Liver (tissue), 3 donors: ENCODE measurements at regions not wholly inside any gene's neighbourhood (a gene's known extent, or its start where the extent isn't known, plus 50 kb on each side); places are given as distances from the start of the nearest gene placed in this dataset.

Experiments used
- ATF3 ChIP-seq: IDR thresholded peaks from 2 replicates; pipeline ENCODE4 v1.6.1; 2016; ENCODE audit warnings: antibody characterized with exemption
- EGR1 ChIP-seq, 2 donors: IDR thresholded peaks; 2 replicates each; pipeline ENCODE4 v1.6.1; 2016 to 2018; ENCODE audit warnings: antibody characterized with exemption in 2 of 2, low read depth in 2 of 2
- GABPA ChIP-seq, 2 donors: IDR thresholded peaks in 1 of 2; conservative IDR thresholded peaks in 1 of 2; 2 replicates each; pipeline ENCODE4 v1.6.1; 2016; ENCODE audit warnings: antibody characterized with exemption in 2 of 2, mild to moderate bottlenecking in 1 of 2, moderate library complexity in 1 of 2
- HNF4G ChIP-seq: IDR thresholded peaks from 2 replicates; pipeline ENCODE4 v1.6.1; 2016; ENCODE audit warnings: antibody characterized with exemption
- JUND ChIP-seq, 2 donors: IDR thresholded peaks; 2 replicates each; pipeline ENCODE4 v1.6.1; 2016; ENCODE audit warnings: antibody characterized with exemption in 2 of 2
- RAD21 ChIP-seq, 2 donors: IDR thresholded peaks; 2 replicates each; pipeline ENCODE4 v1.6.1; 2016; ENCODE audit warnings: antibody characterized with exemption in 2 of 2, mild to moderate bottlenecking in 2 of 2
- RXRA ChIP-seq, 2 donors: IDR thresholded peaks; 2 replicates each; pipeline ENCODE4 v1.6.1; 2017 to 2018; ENCODE audit warnings: antibody characterized with exemption in 2 of 2, mild to moderate bottlenecking in 1 of 2
- TAF1 ChIP-seq: conservative IDR thresholded peaks from 2 replicates; pipeline ENCODE4 v1.6.1; 2016; ENCODE audit warnings: antibody characterized with exemption, mild to moderate bottlenecking
- ZBTB33 ChIP-seq: IDR thresholded peaks from 2 replicates; pipeline ENCODE4 v1.6.1; 2016; ENCODE audit warnings: antibody characterized with exemption
- TF ChIP-seq, protein P1 (sequence below): fragments of 150-350 bp; IDR thresholded peaks from 2 replicates; pipeline ENCODE4 v1.5.1; 2017; ENCODE audit warnings: improper control_type of control experiment, low read depth, low read length; ENCODE audit not compliant: missing input control
- TF ChIP-seq, protein P2 (sequence below): IDR thresholded peaks from 2 replicates; pipeline ENCODE4 v1.6.1; 2016; ENCODE audit warnings: antibody characterized with exemption
- TF ChIP-seq, protein P3 (sequence below): IDR thresholded peaks from 2 replicates; pipeline ENCODE4 v1.6.1; 2016; ENCODE audit warnings: antibody characterized with exemption, mild to moderate bottlenecking
- donor health status: healthy.
- donor health status: healthy.

DNA sequence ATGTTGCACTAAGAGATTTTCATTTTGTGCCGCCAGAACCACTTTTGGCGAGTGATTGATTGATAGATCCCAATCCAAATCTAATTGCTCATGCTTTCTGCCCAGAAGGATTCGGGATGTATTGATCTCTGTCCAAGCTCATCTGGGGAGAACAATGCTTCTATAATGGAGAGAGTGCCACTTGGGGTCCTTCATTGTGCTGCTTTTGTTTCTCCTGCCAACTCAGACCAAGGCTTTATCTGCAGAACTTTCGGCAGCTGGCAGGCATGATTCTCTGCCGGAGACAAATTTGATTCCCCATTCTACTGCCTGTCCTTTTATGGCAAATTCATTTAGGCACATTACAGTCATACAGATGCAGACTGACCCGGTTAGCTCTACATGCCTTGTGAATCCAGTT lies 62.9 kb upstream of the NTM start:
- TF ChIP-seq, protein P1, sequence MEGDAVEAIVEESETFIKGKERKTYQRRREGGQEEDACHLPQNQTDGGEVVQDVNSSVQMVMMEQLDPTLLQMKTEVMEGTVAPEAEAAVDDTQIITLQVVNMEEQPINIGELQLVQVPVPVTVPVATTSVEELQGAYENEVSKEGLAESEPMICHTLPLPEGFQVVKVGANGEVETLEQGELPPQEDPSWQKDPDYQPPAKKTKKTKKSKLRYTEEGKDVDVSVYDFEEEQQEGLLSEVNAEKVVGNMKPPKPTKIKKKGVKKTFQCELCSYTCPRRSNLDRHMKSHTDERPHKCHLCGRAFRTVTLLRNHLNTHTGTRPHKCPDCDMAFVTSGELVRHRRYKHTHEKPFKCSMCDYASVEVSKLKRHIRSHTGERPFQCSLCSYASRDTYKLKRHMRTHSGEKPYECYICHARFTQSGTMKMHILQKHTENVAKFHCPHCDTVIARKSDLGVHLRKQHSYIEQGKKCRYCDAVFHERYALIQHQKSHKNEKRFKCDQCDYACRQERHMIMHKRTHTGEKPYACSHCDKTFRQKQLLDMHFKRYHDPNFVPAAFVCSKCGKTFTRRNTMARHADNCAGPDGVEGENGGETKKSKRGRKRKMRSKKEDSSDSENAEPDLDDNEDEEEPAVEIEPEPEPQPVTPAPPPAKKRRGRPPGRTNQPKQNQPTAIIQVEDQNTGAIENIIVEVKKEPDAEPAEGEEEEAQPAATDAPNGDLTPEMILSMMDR = no peak
- TF ChIP-seq, protein P2, sequence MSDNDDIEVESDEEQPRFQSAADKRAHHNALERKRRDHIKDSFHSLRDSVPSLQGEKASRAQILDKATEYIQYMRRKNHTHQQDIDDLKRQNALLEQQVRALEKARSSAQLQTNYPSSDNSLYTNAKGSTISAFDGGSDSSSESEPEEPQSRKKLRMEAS = no peak
- TF ChIP-seq, protein P3, sequence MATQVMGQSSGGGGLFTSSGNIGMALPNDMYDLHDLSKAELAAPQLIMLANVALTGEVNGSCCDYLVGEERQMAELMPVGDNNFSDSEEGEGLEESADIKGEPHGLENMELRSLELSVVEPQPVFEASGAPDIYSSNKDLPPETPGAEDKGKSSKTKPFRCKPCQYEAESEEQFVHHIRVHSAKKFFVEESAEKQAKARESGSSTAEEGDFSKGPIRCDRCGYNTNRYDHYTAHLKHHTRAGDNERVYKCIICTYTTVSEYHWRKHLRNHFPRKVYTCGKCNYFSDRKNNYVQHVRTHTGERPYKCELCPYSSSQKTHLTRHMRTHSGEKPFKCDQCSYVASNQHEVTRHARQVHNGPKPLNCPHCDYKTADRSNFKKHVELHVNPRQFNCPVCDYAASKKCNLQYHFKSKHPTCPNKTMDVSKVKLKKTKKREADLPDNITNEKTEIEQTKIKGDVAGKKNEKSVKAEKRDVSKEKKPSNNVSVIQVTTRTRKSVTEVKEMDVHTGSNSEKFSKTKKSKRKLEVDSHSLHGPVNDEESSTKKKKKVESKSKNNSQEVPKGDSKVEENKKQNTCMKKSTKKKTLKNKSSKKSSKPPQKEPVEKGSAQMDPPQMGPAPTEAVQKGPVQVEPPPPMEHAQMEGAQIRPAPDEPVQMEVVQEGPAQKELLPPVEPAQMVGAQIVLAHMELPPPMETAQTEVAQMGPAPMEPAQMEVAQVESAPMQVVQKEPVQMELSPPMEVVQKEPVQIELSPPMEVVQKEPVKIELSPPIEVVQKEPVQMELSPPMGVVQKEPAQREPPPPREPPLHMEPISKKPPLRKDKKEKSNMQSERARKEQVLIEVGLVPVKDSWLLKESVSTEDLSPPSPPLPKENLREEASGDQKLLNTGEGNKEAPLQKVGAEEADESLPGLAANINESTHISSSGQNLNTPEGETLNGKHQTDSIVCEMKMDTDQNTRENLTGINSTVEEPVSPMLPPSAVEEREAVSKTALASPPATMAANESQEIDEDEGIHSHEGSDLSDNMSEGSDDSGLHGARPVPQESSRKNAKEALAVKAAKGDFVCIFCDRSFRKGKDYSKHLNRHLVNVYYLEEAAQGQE = no peak
- TF ChIP-seq ZBTB33 (no peak), ATF3 (no peak), GABPA (IDR thresholded peaks at IDR 0.05 in 1 of 2, conservative IDR thresholded peaks at IDR 0.05 in 1 of 2) (no peak), HNF4G (no peak), RXRA (IDR thresholded peaks at IDR 0.05) (no peak), JUND (IDR thresholded peaks at IDR 0.05) (no peak), RAD21 (IDR thresholded peaks at IDR 0.05) (no peak), TAF1 (no peak), EGR1 (IDR thresholded peaks at IDR 0.05; ENCODE audit: low read depth in 2 of 2) (no peak)
